HepG2 (cell line): ENCODE measurements at regions not wholly inside any gene's neighbourhood (a gene's known extent, or its start where the extent isn't known, plus 50 kb on each side); places are given as distances from the start of the nearest gene placed in this dataset.

Experiments
- AGO2 ChIP-seq: fragments of 200-400 bp; formaldehyde crosslinking; optimal IDR thresholded peaks from 2 replicates; pipeline ENCODE3; 2017; ENCODE audit warnings: mild to moderate bottlenecking, low read depth, low read length, moderate library complexity
- ARNT2 ChIP-seq: sonication (generic); formaldehyde crosslinking; IDR thresholded peaks from 2 replicates; pipeline ENCODE4 v1.8.0; 2022; ENCODE audit warnings: mild to moderate bottlenecking, low read depth, missing genetic modification reagents, moderate library complexity
- CEBPB ChIP-seq: IDR thresholded peaks from 2 replicates; pipeline ENCODE4 v1.6.1; 2011; ENCODE audit warnings: low read depth, low read length, improper control_type of control experiment, borderline replicate concordance
- FOXM1 ChIP-seq: sonication (generic); formaldehyde crosslinking; IDR thresholded peaks from 2 replicates; pipeline ENCODE4 v1.5.0; 2020; ENCODE audit warnings: missing genetic modification reagents
- GLI4 ChIP-seq: sonication (generic); formaldehyde crosslinking; IDR thresholded peaks from 2 replicates; pipeline ENCODE4 v1.5.1; 2020; ENCODE audit warnings: missing genetic modification reagents, mild to moderate bottlenecking, moderate library complexity, borderline replicate concordance
- GZF1 ChIP-seq: sonication (generic); formaldehyde crosslinking; IDR thresholded peaks from 2 replicates; pipeline ENCODE4 v1.5.1; 2020; ENCODE audit warnings: mild to moderate bottlenecking, missing genetic modification reagents
- HOXD1 ChIP-seq: sonication (generic); formaldehyde crosslinking; IDR thresholded peaks from 2 replicates; pipeline ENCODE4 v1.5.0; 2020; ENCODE audit warnings: missing genetic modification reagents
- ISX ChIP-seq: sonication (generic); formaldehyde crosslinking; conservative IDR thresholded peaks from 2 replicates; pipeline ENCODE4 v1.5.0; 2020; ENCODE audit warnings: missing genetic modification reagents
- RNF2 ChIP-seq: fragments of 450-650 bp; conservative IDR thresholded peaks from 2 replicates; pipeline ENCODE4 v1.6.1; 2016; ENCODE audit warnings: low read depth
- RXRB ChIP-seq: IDR thresholded peaks from 2 replicates; pipeline ENCODE4 v1.6.1; 2016; ENCODE audit warnings: borderline replicate concordance, missing genetic modification reagents, missing compliant biosample characterization
- SALL1 ChIP-seq: sonication (generic); formaldehyde crosslinking; IDR thresholded peaks from 2 replicates; pipeline ENCODE4 v1.8.0; 2022; ENCODE audit warnings: mild to moderate bottlenecking, missing genetic modification reagents
- SALL2 ChIP-seq: sonication (generic); formaldehyde crosslinking; IDR thresholded peaks from 2 replicates; pipeline ENCODE4 v1.8.1; 2023; ENCODE audit warnings: mild to moderate bottlenecking, missing genetic modification reagents, inconsistent platforms
- SP140L ChIP-seq: sonication (generic); formaldehyde crosslinking; IDR thresholded peaks from 2 replicates; pipeline ENCODE4 v1.4.0; 2020; ENCODE audit warnings: missing genetic modification reagents, borderline replicate concordance
- XRCC5 ChIP-seq: fragments of 200-400 bp; formaldehyde crosslinking; optimal IDR thresholded peaks from 2 replicates; pipeline ENCODE3; 2017; ENCODE audit warnings: mild to moderate bottlenecking, low read length
- ZBTB42 ChIP-seq: sonication (generic); formaldehyde crosslinking; IDR thresholded peaks from 2 replicates; pipeline ENCODE4 v1.5.0; 2020; ENCODE audit warnings: mild to moderate bottlenecking, missing genetic modification reagents
- ZBTB8A ChIP-seq: sonication (generic); formaldehyde crosslinking; IDR thresholded peaks from 2 replicates; pipeline ENCODE4 v1.4.0; 2020; ENCODE audit warnings: mild to moderate bottlenecking, low read depth, missing genetic modification reagents, borderline replicate concordance
- ZFAT ChIP-seq: sonication (generic); formaldehyde crosslinking; conservative IDR thresholded peaks from 2 replicates; pipeline ENCODE4 v1.8.1; 2023; ENCODE audit warnings: missing genetic modification reagents, inconsistent platforms
- ZNF124 ChIP-seq: sonication (generic); formaldehyde crosslinking; IDR thresholded peaks from 2 replicates; pipeline ENCODE4 v1.4.0; 2020; ENCODE audit warnings: missing genetic modification reagents
- ZNF143 ChIP-seq: sonication (generic); formaldehyde crosslinking; IDR thresholded peaks from 2 replicates; pipeline ENCODE4 v1.4.0; 2020; ENCODE audit warnings: missing genetic modification reagents
- ZNF160 ChIP-seq: sonication (generic); formaldehyde crosslinking; IDR thresholded peaks from 2 replicates; pipeline ENCODE4 v1.8.0; 2022; ENCODE audit warnings: mild to moderate bottlenecking, inconsistent platforms, missing genetic modification reagents
- ZNF225 ChIP-seq: sonication (generic); formaldehyde crosslinking; IDR thresholded peaks from 2 replicates; pipeline ENCODE4 v1.4.0; 2020; ENCODE audit warnings: mild to moderate bottlenecking, missing genetic modification reagents
- ZNF574 ChIP-seq: sonication (generic); formaldehyde crosslinking; IDR thresholded peaks from 2 replicates; pipeline ENCODE4 v1.4.0; 2020; ENCODE audit warnings: missing genetic modification reagents
- ZNF660 ChIP-seq: sonication (generic); formaldehyde crosslinking; IDR thresholded peaks from 2 replicates; pipeline ENCODE4 v1.5.1; 2020; ENCODE audit warnings: mild to moderate bottlenecking, low read depth, missing genetic modification reagents, borderline replicate concordance
- ZNF891 ChIP-seq: sonication (generic); formaldehyde crosslinking; IDR thresholded peaks from 2 replicates; pipeline ENCODE4 v1.5.0; 2020; ENCODE audit warnings: mild to moderate bottlenecking, missing genetic modification reagents
- ZSCAN20 ChIP-seq: sonication (generic); formaldehyde crosslinking; IDR thresholded peaks from 2 replicates; pipeline ENCODE4 v1.4.0; 2020; ENCODE audit warnings: missing genetic modification reagents, mild to moderate bottlenecking, borderline replicate concordance
- TF ChIP-seq, protein P1 (sequence below): sonication (generic); formaldehyde crosslinking; IDR thresholded peaks from 2 replicates; pipeline ENCODE4 v1.5.0; 2020; ENCODE audit warnings: missing genetic modification reagents
- TF ChIP-seq, protein P2 (sequence below): sonication (generic); formaldehyde crosslinking; IDR thresholded peaks from 2 replicates; pipeline ENCODE4 v1.5.0; 2020; ENCODE audit warnings: mild to moderate bottlenecking, low read depth, missing genetic modification reagents, borderline replicate concordance

GRCh38 chr1:58903514-58904298, 119.9 kb upstream of the JUN start (continued):
- TF ChIP-seq ZNF660 (no peak), ZNF124 (CRISPR knock-in tag) (peak; percentile 95), ZNF225 (CRISPR knock-in tag) (peak; percentile 54; the same call in 1 of the 2 replicates), CEBPB (no peak), XRCC5 (no peak), ZNF143 (CRISPR knock-in tag) (peak; percentile 49; the same call in 1 of the 2 replicates), GZF1 (CRISPR knock-in tag) (no peak), GLI4 (CRISPR knock-in tag) (no peak), ZNF160 (CRISPR knock-in tag) (no peak), ARNT2 (CRISPR knock-in tag) (no peak), ZNF891 (CRISPR knock-in tag) (peak; percentile 72; the same call in 1 of the 2 replicates), HOXD1 (CRISPR knock-in tag) (peak; percentile 31; the same call in 1 of the 2 replicates), ZBTB42 (no peak; the same call in 1 of the 2 replicates), RXRB (peak; percentile 56; the same call in 1 of the 2 replicates), RNF2 (no peak; the same call in 1 of the 2 replicates), ISX (CRISPR knock-in tag) (no peak), SP140L (CRISPR knock-in tag) (no peak), SALL1 (CRISPR knock-in tag) (peak; percentile 75), ZNF574 (CRISPR knock-in tag) (peak; percentile 80), AGO2 (peak; percentile 80), FOXM1 (CRISPR knock-in tag) (no peak), SALL2 (CRISPR knock-in tag) (peak; percentile 88), ZBTB8A (CRISPR knock-in tag) (no peak), ZFAT (0 out of 2 replicates have a peak, but pooled peaks have one; percentile 74), ZSCAN20 (peak; percentile 92; the same call in 1 of the 2 replicates)
- TF ChIP-seq, protein P1, sequence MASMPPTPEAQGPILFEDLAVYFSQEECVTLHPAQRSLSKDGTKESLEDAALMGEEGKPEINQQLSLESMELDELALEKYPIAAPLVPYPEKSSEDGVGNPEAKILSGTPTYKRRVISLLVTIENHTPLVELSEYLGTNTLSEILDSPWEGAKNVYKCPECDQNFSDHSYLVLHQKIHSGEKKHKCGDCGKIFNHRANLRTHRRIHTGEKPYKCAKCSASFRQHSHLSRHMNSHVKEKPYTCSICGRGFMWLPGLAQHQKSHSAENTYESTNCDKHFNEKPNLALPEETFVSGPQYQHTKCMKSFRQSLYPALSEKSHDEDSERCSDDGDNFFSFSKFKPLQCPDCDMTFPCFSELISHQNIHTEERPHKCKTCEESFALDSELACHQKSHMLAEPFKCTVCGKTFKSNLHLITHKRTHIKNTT (CRISPR knock-in tag) = 0 out of 2 replicates have a peak, but pooled peaks have one; percentile 19
- TF ChIP-seq, protein P2, sequence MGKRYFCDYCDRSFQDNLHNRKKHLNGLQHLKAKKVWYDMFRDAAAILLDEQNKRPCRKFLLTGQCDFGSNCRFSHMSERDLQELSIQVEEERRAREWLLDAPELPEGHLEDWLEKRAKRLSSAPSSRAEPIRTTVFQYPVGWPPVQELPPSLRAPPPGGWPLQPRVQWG = no peak
